HepG2 (cell line): ENCODE measurements at regions not wholly inside any gene's neighbourhood (a gene's known extent, or its start where the extent isn't known, plus 50 kb on each side); places are given as distances from the start of the nearest gene placed in this dataset.
"Not testable (repeated sequence)": the region's sequence is repeated elsewhere in the genome, so short reads cannot be mapped to it uniquely, and the experiment has no call there.

Experiments
- ATAC-seq: fragments of 200-7000 bp; cut with Tn5 transposase; 3 replicates; pipeline ENCODE4 v1.9.1; 2020; ENCODE audit warnings: mild to moderate bottlenecking, moderate library complexity
- BruUV-seq: library from RNA; stranded (reverse); fragments of 400-500 nt; replicated peaks from 2 replicates; lab custom pipeline; 2021; lab: Mats Ljungman, UMichigan
- CTCF ChIA-PET: fragments of 300-600 bp; formaldehyde crosslinking; extraction: SDS; loops from one replicate; lab custom pipeline; 2021; ENCODE audit warnings: low total read pairs, inconsistent platforms, low intra/inter-chr PET ratio; lab: Yijun Ruan, JAX
- POLR2A ChIA-PET: fragments of 350-600 bp; sonication (Branson Sonifier 250); formaldehyde crosslinking; loops from one replicate; lab custom pipeline; 2020; ENCODE audit warnings: antibody characterized with exemption, inconsistent platforms; lab: Yijun Ruan, JAX
- DNase-seq: peaks from one replicate; pipeline ENCODE4 v3.0.0-alpha.2; 2015; ENCODE audit warnings: low spot score
- FAIRE-seq: peaks from 3 replicates; lab custom pipeline; 2011; peaks lifted over from hg19 to GRCh38; lab: Jason Lieb, UNC
- H2AFZ ChIP-seq: one replicate; pipeline ENCODE4 v1.6.1; 2011; ENCODE audit warnings: low read length, inconsistent platforms
- H3K27ac ChIP-seq: fragments of 300-600 bp; 3 replicates; pipeline ENCODE4 v1.8.0; 2011; ENCODE audit warnings: mixed run types, mild to moderate bottlenecking, mixed read lengths, low read length, inconsistent platforms; ENCODE audit not compliant: insufficient read depth; ENCODE audit errors: extremely low read length
- H3K27me3 ChIP-seq, 2 experiments: fragments of 200-600 bp in 1 of 2; 2 replicates in 1 of 2; 3 replicates in 1 of 2; pipeline versions ENCODE4 v1.6.0 to v1.8.0; 2011; ENCODE audit warnings: low read length in 2 of 2, mild to moderate bottlenecking in 2 of 2, moderate library complexity in 2 of 2, inconsistent platforms in 1 of 2; ENCODE audit not compliant: insufficient read depth in 2 of 2, control insufficient read depth in 1 of 2
- H3K36me3 ChIP-seq, 2 experiments: fragments of 200-600 bp in 1 of 2; replicated peaks in 1 of 2; 2 replicates in 1 of 2; 3 replicates in 1 of 2; pipeline versions ENCODE4 v1.5.1 to v1.8.0; 2011; ENCODE audit warnings: low read length in 2 of 2, inconsistent platforms in 1 of 2; ENCODE audit not compliant: insufficient read depth in 2 of 2, control insufficient read depth in 1 of 2
- H3K4me1 ChIP-seq: 2 replicates; pipeline ENCODE4 v1.5.1; 2012; ENCODE audit warnings: low read length, inconsistent platforms; ENCODE audit not compliant: insufficient read depth
- H3K4me2 ChIP-seq: 2 replicates; pipeline ENCODE4 v1.6.0; 2011; ENCODE audit warnings: low read depth, low read length, inconsistent platforms
- H3K4me3 ChIP-seq, 3 experiments: fragments of 200-600 bp in 1 of 3; sonication (generic), shearing (Covaris generic) in 1 of 3; replicated peaks in 1 of 3; 2 replicates each; pipeline ENCODE4 v1.5.1; 2011 to 2016; ENCODE audit warnings: low read length in 3 of 3, inconsistent platforms in 2 of 3, low read depth in 2 of 3, mild to moderate bottlenecking in 2 of 3, control low read depth in 1 of 3, mixed read lengths in 1 of 3; ENCODE audit not compliant: insufficient read depth in 1 of 3
- H3K79me2 ChIP-seq: one replicate; pipeline ENCODE4 v1.6.1; 2011; ENCODE audit warnings: low read length, inconsistent platforms; ENCODE audit not compliant: insufficient read depth
- H3K9ac ChIP-seq: 2 replicates; pipeline ENCODE4 v1.6.0; 2011; ENCODE audit warnings: mild to moderate bottlenecking, low read depth, low read length, inconsistent platforms; ENCODE audit not compliant: insufficient read depth
- H3K9me3 ChIP-seq: 2 replicates; pipeline ENCODE4 v1.5.1; 2012; ENCODE audit warnings: mild to moderate bottlenecking, low read length
- H4K20me1 ChIP-seq: 2 replicates; pipeline ENCODE4 v1.6.0; 2011; ENCODE audit warnings: inconsistent platforms, mild to moderate bottlenecking, low read length, moderate library complexity; ENCODE audit not compliant: insufficient read depth
- DBP ChIP-seq: sonication (generic); formaldehyde crosslinking; IDR thresholded peaks from 2 replicates; pipeline ENCODE4 v1.4.0; 2020; ENCODE audit warnings: missing genetic modification reagents; ENCODE audit errors: not compliant biosample characterization
- ISL2 ChIP-seq: sonication (generic); formaldehyde crosslinking; IDR thresholded peaks from 2 replicates; pipeline ENCODE4 v1.5.0; 2020; ENCODE audit warnings: missing genetic modification reagents
- KMT2A ChIP-seq: sonication (generic); formaldehyde crosslinking; IDR thresholded peaks from 2 replicates; pipeline ENCODE4 v1.4.0; 2020; ENCODE audit warnings: missing genetic modification reagents
- SALL2 ChIP-seq: sonication (generic); formaldehyde crosslinking; IDR thresholded peaks from 2 replicates; pipeline ENCODE4 v1.8.1; 2023; ENCODE audit warnings: mild to moderate bottlenecking, missing genetic modification reagents, inconsistent platforms
- TEAD2 ChIP-seq: sonication (generic); formaldehyde crosslinking; IDR thresholded peaks from 2 replicates; pipeline ENCODE4 v1.9.0; 2021; ENCODE audit warnings: missing genetic modification reagents
- ZBTB2 ChIP-seq: sonication (generic); formaldehyde crosslinking; IDR thresholded peaks from 2 replicates; pipeline ENCODE4 v1.8.0; 2022; ENCODE audit warnings: low read depth, missing genetic modification reagents
- ZNF792 ChIP-seq: IDR thresholded peaks from 2 replicates; pipeline ENCODE4 v1.6.1; 2016
- WGBS: methylation state at CpG from one replicate; pipeline ENCODE4 v1.1.6; 2017; ENCODE audit warnings: low lambda C conversion rate; 5-methylcytosine and 5-hydroxymethylcytosine counted together
- in situ Hi-C: cut with HindIII; loops from 2 replicates; pipeline ENCODE4 v1.10.0; 2017; ENCODE audit warnings: low pct_unique_long_range_greater_than_20kb; ENCODE audit not compliant: extremely low pct_ligation_motif_present
- intact Hi-C: fragments of 100-400 bp; cut with micrococcal nuclease; formaldehyde crosslinking; loops from one replicate; pipeline ENCODE4 v1.10.0; 2022; ENCODE audit not compliant: unreplicated experiment

DNA sequence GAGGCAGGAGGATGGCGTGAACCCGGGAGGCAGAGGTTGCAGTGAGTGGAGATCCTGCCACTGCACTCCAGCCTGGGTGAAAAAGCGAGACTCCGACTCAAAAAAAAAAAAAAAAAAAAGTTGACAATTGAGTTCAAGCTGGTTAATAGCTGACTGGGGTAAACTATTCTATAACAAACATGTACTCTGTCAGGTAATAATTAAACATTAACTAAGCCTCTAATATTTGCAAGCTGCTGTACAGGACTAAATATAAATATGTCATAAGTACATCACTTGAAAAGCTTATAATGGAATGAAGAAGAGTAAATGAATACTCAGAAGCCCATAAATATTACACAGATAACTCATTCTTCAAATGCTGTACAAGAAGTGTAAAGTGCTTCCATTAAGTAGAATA is 190.4 kb upstream of the CRIM1 start (continued):
- no peak for TF ChIP-seq DBP
- TF ChIP-seq, all 625 proteins: peak for 7

- in situ Hi-C loops: no loop called here
- no peak for FAIRE-seq
- Histone ChIP-seq H3K4me2 (no peak overlapping the region), H3K36me3 (no peaks in the 10 kb centered on the region), H3K79me2 (no peaks in the 10 kb centered on the region), H3K27ac (no peak overlapping the region), H3K4me3 (no peak overlapping the region), H3K4me1 (peaks cover 14% of the 10 kb centered on the region), H4K20me1 (no peaks in the 10 kb centered on the region), H3K27me3 (no peaks in the 10 kb centered on the region), H3K9ac (no peak overlapping the region), H2AFZ (no peak overlapping the region), H3K9me3 (no peaks in the 10 kb centered on the region)
- DNase-seq: no peak
- ChIA-PET CTCF (no interaction called here), POLR2A (no interaction called here)
- no peak for ATAC-seq
- WGBS: 27% methylated on average over 3 of the region's 3 CpGs
- intact Hi-C loops: no loop called here
- no peak for TF ChIP-seq KMT2A (CRISPR knock-in tag)
- no peak for TF ChIP-seq ZNF792 (CRISPR knock-in tag)
- TF ChIP-seq SALL2: no peak
- TF ChIP-seq ZBTB2 (CRISPR knock-in tag): no peak
- no peak for TF ChIP-seq ISL2 (CRISPR knock-in tag)
- no peak for TF ChIP-seq TEAD2 (CRISPR knock-in tag)
- no TSS peak for BruUV-seq
Measured at GRCh38 chr2:36163520-36164254, 191.9 kb upstream of the CRIM1 start.

DNA sequence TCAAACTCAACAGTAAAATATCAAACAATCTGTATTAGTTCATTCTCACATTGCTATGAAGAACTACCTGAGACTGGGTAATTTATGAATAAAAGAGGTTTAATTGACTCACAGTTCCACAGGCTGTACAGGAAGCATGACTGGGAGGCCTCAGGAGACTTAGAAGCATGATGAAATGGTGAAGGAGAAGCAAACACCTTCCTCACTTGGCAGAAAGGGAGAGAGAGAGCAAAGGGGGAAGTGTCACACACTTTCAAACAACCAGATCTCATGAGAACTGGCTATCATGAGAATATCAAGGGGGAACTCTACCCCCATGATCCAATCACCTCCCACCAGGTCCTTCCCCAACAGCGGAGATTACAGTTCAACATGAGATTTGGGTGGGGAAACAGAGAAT is 198.5 kb upstream of the CRIM1 start:
- BruUV-seq, H3K36me3 ChIP-seq, POLR2A ChIA-PET, H3K27me3 ChIP-seq, H3K27ac ChIP-seq, CTCF ChIA-PET, H4K20me1 ChIP-seq, H3K4me2 ChIP-seq, H3K9me3 ChIP-seq, H3K9ac ChIP-seq, H3K4me1 ChIP-seq, intact Hi-C loops, FAIRE-seq, H2AFZ ChIP-seq, H3K79me2 ChIP-seq, in situ Hi-C loops, H3K4me3 ChIP-seq, ATAC-seq, DNase-seq: not testable (repeated sequence)
- 20% methylated on average over 1 of the region's 1 CpG for WGBS
